CD14-positive monocyte (primary cell): ENCODE measurements at regions not wholly inside any gene's neighbourhood (a gene's known extent, or its start where the extent isn't known, plus 50 kb on each side); places are given as distances from the start of the nearest gene placed in this dataset.
"Not testable (repeated sequence)": the region's sequence is repeated elsewhere in the genome, so short reads cannot be mapped to it uniquely, and the experiment has no call there.

Source experiments
- DNase-seq, 3 donors: peaks; one replicate each; pipeline ENCODE4 v3.0.0-alpha.2; 2011 to 2022
- H2AFZ ChIP-seq: 2 replicates; pipeline ENCODE4 v1.6.0; 2012; ENCODE audit warnings: mild to moderate bottlenecking, low read depth, low read length, inconsistent platforms; ENCODE audit not compliant: insufficient read depth, poor library complexity, severe bottlenecking
- H3K27ac ChIP-seq, 2 donors: 1 replicate in 1 of 2; 2 replicates in 1 of 2; pipeline ENCODE4 v1.5.1; 2012 to 2013; ENCODE audit warnings: low read length in 2 of 2, control low read depth in 1 of 2, inconsistent platforms in 1 of 2, low read depth in 1 of 2, mild to moderate bottlenecking in 1 of 2
- H3K27me3 ChIP-seq, 2 donors: one replicate each; pipeline versions ENCODE4 v1.6.0 to v1.6.1; 2011 to 2013; ENCODE audit warnings: low read length in 2 of 2; ENCODE audit not compliant: control insufficient read depth in 2 of 2, insufficient read depth in 2 of 2
- H3K36me3 ChIP-seq, 2 donors: replicated peaks in 1 of 2; 1 replicate in 1 of 2; 2 replicates in 1 of 2; pipeline versions ENCODE4 v1.5.1 to v1.6.1; 2012 to 2013; ENCODE audit warnings: low read length in 2 of 2, control low read depth in 1 of 2, inconsistent platforms in 1 of 2, mild to moderate bottlenecking in 1 of 2; ENCODE audit not compliant: insufficient read depth in 2 of 2, control insufficient read depth in 1 of 2
- H3K4me1 ChIP-seq, 2 donors: 1 replicate in 1 of 2; 2 replicates in 1 of 2; pipeline versions ENCODE4 v1.5.1 to v1.6.1; 2012 to 2013; ENCODE audit warnings: low read length in 2 of 2, control low read depth in 1 of 2, inconsistent platforms in 1 of 2, mild to moderate bottlenecking in 1 of 2, moderate library complexity in 1 of 2; ENCODE audit not compliant: insufficient read depth in 2 of 2, control insufficient read depth in 1 of 2
- H3K4me2 ChIP-seq: replicated peaks from 2 replicates; pipeline ENCODE3; 2012; ENCODE audit warnings: low read length, moderate library complexity, mild to moderate bottlenecking; ENCODE audit not compliant: poor library complexity, severe bottlenecking; ENCODE audit errors: extremely low read depth
- H3K4me3 ChIP-seq, 3 experiments: fragments of 200-600 bp in 1 of 3; sonication (generic) in 1 of 3; replicated peaks in 1 of 3; 1 replicate in 2 of 3; 2 replicates in 1 of 3; pipeline ENCODE4 v1.5.1; 2011 to 2013; ENCODE audit warnings: low read length in 3 of 3, mild to moderate bottlenecking in 3 of 3, control low read depth in 2 of 3, low read depth in 2 of 3, inconsistent platforms in 1 of 3, moderate library complexity in 1 of 3
- H3K79me2 ChIP-seq: 2 replicates; pipeline ENCODE4 v1.6.0; 2012; ENCODE audit warnings: mild to moderate bottlenecking, control low read depth, inconsistent platforms, low read length, moderate library complexity; ENCODE audit not compliant: insufficient read depth
- H3K9ac ChIP-seq: 2 replicates; pipeline ENCODE4 v1.6.0; 2017; ENCODE audit warnings: low read length, mild to moderate bottlenecking; ENCODE audit not compliant: insufficient read depth, poor library complexity, severe bottlenecking
- H3K9me3 ChIP-seq, 2 donors: replicated peaks in 1 of 2; 1 replicate in 1 of 2; 2 replicates in 1 of 2; pipeline versions ENCODE4 v1.5.1 to v1.6.1; 2012 to 2013; ENCODE audit warnings: low read length in 2 of 2, control low read depth in 1 of 2; ENCODE audit not compliant: control insufficient read depth in 1 of 2, insufficient read depth in 1 of 2
- H4K20me1 ChIP-seq: 2 replicates; pipeline ENCODE4 v1.6.0; 2012; ENCODE audit warnings: mild to moderate bottlenecking, low read length, control low read depth, moderate library complexity; ENCODE audit not compliant: insufficient read depth
- H3K27ac Mint-ChIP-seq, 7 donors: one replicate each; pipeline ENCODE4 v1.8.0; 2020; ENCODE audit warnings: mild to moderate bottlenecking in 7 of 7, mixed read lengths in 7 of 7, moderate library complexity in 6 of 7, inconsistent platforms in 2 of 7
- H3K27me3 Mint-ChIP-seq, 3 donors: one replicate each; pipeline ENCODE4 v1.8.0; 2021 to 2022; ENCODE audit warnings: low read depth in 3 of 3, mild to moderate bottlenecking in 3 of 3, mixed read lengths in 3 of 3, moderate library complexity in 3 of 3, inconsistent platforms in 1 of 3
- H3K36me3 Mint-ChIP-seq, 2 donors: one replicate each; pipeline ENCODE4 v1.8.0; 2020; ENCODE audit warnings: mixed read lengths in 2 of 2, inconsistent platforms in 1 of 2, mild to moderate bottlenecking in 1 of 2
- H3K4me1 Mint-ChIP-seq: one replicate; pipeline ENCODE4 v1.8.0; 2020; ENCODE audit warnings: mild to moderate bottlenecking, mixed read lengths
- H3K4me3 Mint-ChIP-seq, 2 donors: one replicate each; pipeline ENCODE4 v1.8.0; 2020; ENCODE audit warnings: mild to moderate bottlenecking in 2 of 2, mixed read lengths in 2 of 2, moderate library complexity in 1 of 2
- H3K9me3 Mint-ChIP-seq, 7 donors: one replicate each; pipeline ENCODE4 v1.8.0; 2020 to 2022; ENCODE audit warnings: mixed read lengths in 7 of 7, mild to moderate bottlenecking in 6 of 7, moderate library complexity in 6 of 7, inconsistent platforms in 2 of 7
- CTCF ChIP-seq: fragments of 200-600 bp; IDR thresholded peaks from one replicate; pipeline ENCODE4 v1.8.0; 2022; ENCODE audit warnings: antibody characterized with exemption, mild to moderate bottlenecking
- WGBS: methylation state at CpG from one replicate; pipeline ENCODE4 v1.1.5; 2013; ENCODE audit warnings: missing lambda C conversion rate; ENCODE audit not compliant: insufficient coverage; 5-methylcytosine and 5-hydroxymethylcytosine counted together
- intact Hi-C, 2 donors: fragments of 100-400 bp; cut with micrococcal nuclease; formaldehyde crosslinking; loops; one replicate each; pipeline versions ENCODE4 v1.15.0 to v1.15.1; 2023

DNA sequence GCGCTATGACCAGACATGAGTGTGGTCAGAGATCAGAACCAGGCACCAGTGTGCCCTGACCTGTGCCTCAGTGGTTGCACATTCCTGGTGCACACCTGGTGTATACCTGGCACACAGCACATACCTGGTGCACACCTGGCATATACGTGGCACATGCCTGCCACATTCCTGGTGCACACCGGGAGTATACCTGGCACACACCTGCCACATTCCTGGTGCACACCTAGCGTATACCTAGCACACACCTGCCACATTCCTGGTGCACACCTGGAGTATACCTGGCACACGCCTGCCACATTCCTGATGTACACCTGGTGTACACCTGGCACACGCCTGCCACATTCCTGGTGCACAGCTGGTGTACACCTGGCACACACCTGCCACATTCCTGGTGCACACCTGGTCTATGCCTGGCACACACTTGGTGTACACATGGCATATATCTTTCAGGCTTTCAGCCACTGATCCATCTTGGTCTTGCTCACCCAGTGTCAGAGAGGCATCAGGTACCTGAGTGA is 61.3 kb upstream of the ADGRL1 start:
- Histone ChIP-seq H3K27ac (no peak overlapping the region), H3K79me2 (no peaks in the 10 kb centered on the region), H3K4me2 (no peak overlapping the region), H2AFZ (no peak overlapping the region), H4K20me1 (no peaks in the 10 kb centered on the region), H3K36me3 (no peaks in the 10 kb centered on the region), H3K4me1 (no peaks in the 10 kb centered on the region), H3K9ac (no peak overlapping the region), H3K4me3 (no peak overlapping the region), H3K27me3 (peaks cover 0 to 6% of the 10 kb centered on the region in 2 donors), H3K9me3 (peaks cover 0 to under 1% of the 10 kb centered on the region in 2 donors)
- Mint-ChIP-seq H3K4me1 (peaks cover 4% of the 10 kb centered on the region), H3K9me3 (peaks cover 0 to 2% (median 0%) of the 10 kb centered on the region in 7 donors), H3K27me3 (peaks cover 9 to 17% (median 14%) of the 10 kb centered on the region in 3 donors), H3K4me3 (no peak overlapping the region), H3K27ac (no peak overlapping the region), H3K36me3 (no peaks in the 10 kb centered on the region)
- intact Hi-C loops: no loop called here
- no peak for DNase-seq
- WGBS: 96% methylated on average over 6 of the region's 6 CpGs
- no peak for TF ChIP-seq CTCF

- H3K27ac ChIP-seq, H3K27me3 ChIP-seq, DNase-seq, intact Hi-C loops, H3K36me3 ChIP-seq, H2AFZ ChIP-seq, H3K4me2 ChIP-seq, H3K9me3 ChIP-seq, H3K27ac Mint-ChIP-seq, H3K79me2 ChIP-seq, H3K4me3 Mint-ChIP-seq, H4K20me1 ChIP-seq, H3K4me1 Mint-ChIP-seq, H3K4me3 ChIP-seq, H3K36me3 Mint-ChIP-seq, H3K4me1 ChIP-seq, H3K9ac ChIP-seq, H3K9me3 Mint-ChIP-seq: not testable (repeated sequence)
- peaks cover 9 to 14% (median 14%) of the 10 kb centered on the region in 3 donors for H3K27me3 Mint-ChIP-seq
- 97% methylated on average over 3 of the region's 4 CpGs for WGBS
Observed at GRCh38 chr19:14266208-14266607, 60.2 kb upstream of the ADGRL1 start.
